ENCODE measurements at regions not wholly inside any gene's neighbourhood (a gene's known extent, or its start where the extent isn't known, plus 50 kb on each side); places are given as distances from the start of the nearest gene placed in this dataset.

DNA sequence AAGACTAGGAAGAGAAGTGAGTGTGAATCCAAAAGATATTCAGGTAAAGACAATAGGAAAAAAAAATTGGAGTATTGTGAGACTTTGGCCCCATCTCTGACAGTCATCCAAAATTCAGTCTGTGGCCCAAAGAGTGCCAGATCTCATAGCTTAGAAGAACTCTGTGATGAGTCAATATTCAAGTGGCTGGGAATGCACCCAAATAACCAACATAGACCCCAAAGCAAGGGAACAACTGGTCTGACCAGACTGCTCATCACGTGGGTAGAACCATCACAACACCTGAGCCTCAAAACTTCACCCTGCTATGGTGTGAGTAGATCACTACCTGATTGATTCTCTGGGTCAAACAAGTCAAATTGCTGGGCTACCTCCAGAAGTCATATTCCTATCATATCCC lies 51.1 kb upstream of the TRDN start:
- TF ChIP-seq POLR2A (IDR thresholded peaks at IDR 0.05; ENCODE audit: low read depth, low read length), result no peak
- no peak for TF ChIP-seq CHD1 (IDR thresholded peaks at IDR 0.05; ENCODE audit: low read depth, low read length)
- no peak for TF ChIP-seq FOS (IDR thresholded peaks at IDR 0.05; ENCODE audit: low read depth, low read length)
- TF ChIP-seq CTCF (conservative IDR thresholded peaks at IDR 0.05; ENCODE audit: low read depth, low read length), result no peak
- no peak for TF ChIP-seq MXI1 (IDR thresholded peaks at IDR 0.05; ENCODE audit: borderline replicate concordance, low read depth, low read length)
- TF ChIP-seq USF2 (IDR thresholded peaks at IDR 0.05; ENCODE audit: low read depth, low read length), result no peak
- TF ChIP-seq, protein P1, sequence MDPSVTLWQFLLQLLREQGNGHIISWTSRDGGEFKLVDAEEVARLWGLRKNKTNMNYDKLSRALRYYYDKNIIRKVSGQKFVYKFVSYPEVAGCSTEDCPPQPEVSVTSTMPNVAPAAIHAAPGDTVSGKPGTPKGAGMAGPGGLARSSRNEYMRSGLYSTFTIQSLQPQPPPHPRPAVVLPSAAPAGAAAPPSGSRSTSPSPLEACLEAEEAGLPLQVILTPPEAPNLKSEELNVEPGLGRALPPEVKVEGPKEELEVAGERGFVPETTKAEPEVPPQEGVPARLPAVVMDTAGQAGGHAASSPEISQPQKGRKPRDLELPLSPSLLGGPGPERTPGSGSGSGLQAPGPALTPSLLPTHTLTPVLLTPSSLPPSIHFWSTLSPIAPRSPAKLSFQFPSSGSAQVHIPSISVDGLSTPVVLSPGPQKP (IDR thresholded peaks at IDR 0.05; ENCODE audit: borderline replicate concordance, low read depth, low read length), result no peak
- TF ChIP-seq SMC3 (IDR thresholded peaks at IDR 0.05; ENCODE audit: low read depth, low read length), result no peak
- TF ChIP-seq RAD21 (IDR thresholded peaks at IDR 0.05; ENCODE audit: low read length), result no peak
- no peak for TF ChIP-seq RCOR1 (IDR thresholded peaks at IDR 0.05; ENCODE audit: insufficient replicate concordance, low read length)
- TF ChIP-seq CEBPB (IDR thresholded peaks at IDR 0.05; ENCODE audit: low read depth, low read length), result no peak
- no peak for TF ChIP-seq RFX5 (IDR thresholded peaks at IDR 0.05; ENCODE audit: low read depth, low read length)

All from IMR-90 (cell line).